H1 (cell line): ENCODE measurements at regions not wholly inside any gene's neighbourhood (a gene's known extent, or its start where the extent isn't known, plus 50 kb on each side); places are given as distances from the start of the nearest gene placed in this dataset.

Experiments used
- BCL11A ChIP-seq, 2 experiments: IDR thresholded peaks; one replicate each; pipeline ENCODE4 v1.6.1; 2011; ENCODE audit warnings: low read depth in 2 of 2, low read length in 2 of 2, mild to moderate bottlenecking in 2 of 2
- CBX5 ChIP-seq: fragments of 300-800, 300-1000 bp; sonication (generic); IDR thresholded peaks from 2 replicates; pipeline ENCODE4 v1.7.1; 2016; ENCODE audit warnings: antibody characterized with exemption, low read length, low read depth
- CREB1 ChIP-seq: IDR thresholded peaks from 2 replicates; pipeline ENCODE4 v1.6.1; 2012; ENCODE audit warnings: inconsistent platforms
- CTBP2 ChIP-seq: IDR thresholded peaks from 2 replicates; pipeline ENCODE4 v1.7.0; 2011; ENCODE audit warnings: borderline replicate concordance, mild to moderate bottlenecking, moderate library complexity, mixed read lengths, low read length; ENCODE audit not compliant: insufficient read depth, insufficient read length
- EP300 ChIP-seq, 2 experiments: IDR thresholded peaks; 1 replicate in 1 of 2; 2 replicates in 1 of 2; pipeline ENCODE4 v1.6.1; 2011 to 2012; ENCODE audit warnings: low read depth in 2 of 2, low read length in 2 of 2, mild to moderate bottlenecking in 2 of 2, borderline replicate concordance in 1 of 2, inconsistent platforms in 1 of 2, moderate library complexity in 1 of 2
- NRF1 ChIP-seq: IDR thresholded peaks from 2 replicates; pipeline ENCODE4 v1.6.1; 2011; ENCODE audit warnings: mild to moderate bottlenecking, low read depth, low read length, improper control_type of control experiment
- RBBP5 ChIP-seq: IDR thresholded peaks from 2 replicates; pipeline ENCODE4 v1.7.1; 2012; ENCODE audit warnings: low read depth, mild to moderate bottlenecking, inconsistent platforms, low read length, moderate library complexity, borderline replicate concordance
- TCF12 ChIP-seq: IDR thresholded peaks from 2 replicates; pipeline ENCODE4 v1.6.1; 2011; ENCODE audit warnings: low read depth, mild to moderate bottlenecking, low read length

DNA sequence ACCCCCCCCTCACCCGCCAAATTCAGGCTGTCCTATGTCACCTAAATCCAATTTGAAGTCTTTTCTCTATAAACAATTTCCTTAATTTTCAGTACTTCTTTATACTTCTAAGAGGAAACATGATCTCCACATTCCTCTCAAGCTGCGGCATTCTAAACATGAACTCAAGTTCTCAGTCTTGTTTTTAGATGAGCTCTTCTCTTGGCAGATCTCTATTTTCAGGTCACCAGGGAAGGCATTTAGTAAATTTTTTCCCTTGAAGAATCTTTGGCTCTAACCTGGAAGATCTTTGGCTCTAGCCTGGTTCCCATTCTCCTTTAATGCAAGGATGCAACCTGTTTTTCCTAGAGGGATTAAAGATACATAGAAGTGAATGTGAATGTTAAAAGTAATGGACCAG is 193.4 kb downstream of the ATG4C start (continued):
- TF ChIP-seq BCL11A (IDR thresholded peaks at IDR 0.05; ENCODE audit: low read depth in 2 of 2, low read length in 2 of 2) (no peak), CTBP2 (no peak), NRF1 (no peak), CBX5 (no peak), RBBP5 (no peak), EP300 (IDR thresholded peaks at IDR 0.05; ENCODE audit: borderline replicate concordance in 1 of 2, low read depth in 2 of 2, low read length in 2 of 2) (no peak), CREB1 (no peak), TCF12 (no peak)
